Suppressor macrophage treated with lipopolysaccharide for 1 hour (primary cell): ENCODE measurements at regions not wholly inside any gene's neighbourhood (a gene's known extent, or its start where the extent isn't known, plus 50 kb on each side); places are given as distances from the start of the nearest gene placed in this dataset.

Experiments
- DNase-seq, 3 donors: peaks; one replicate each; pipeline ENCODE4 v3.0.0-alpha.2; 2020 to 2022

GRCh38 chr6:63371104-63371715, 51.4 kb upstream of the LGSN start:
- no peak for DNase-seq

GRCh38 chr6:63372951-63373533, 53.3 kb upstream of the LGSN start:
- no peak for DNase-seq

- DNase-seq = no peak
Measured at GRCh38 chr6:63389191-63389844, 69.5 kb upstream of the LGSN start.

- no peak for DNase-seq
Measured at GRCh38 chr6:63391203-63391970, 71.6 kb upstream of the LGSN start.

- DNase-seq = no peak
Measured at GRCh38 chr6:63392092-63392724, 72.4 kb upstream of the LGSN start.

GRCh38 chr6:63394656-63395308, 75.0 kb upstream of the LGSN start:
- DNase-seq = no peak

GRCh38 chr6:63395381-63395780, 75.6 kb upstream of the LGSN start:
- no peak for DNase-seq

GRCh38 chr6:63403725-63404124, 83.9 kb upstream of the LGSN start:
- DNase-seq = no peak

- DNase-seq = no peak
Measured at GRCh38 chr6:63410435-63411426, 90.9 kb upstream of the LGSN start.

- no peak for DNase-seq
Measured at GRCh38 chr6:63415286-63415685, 95.5 kb upstream of the LGSN start.

- peak; percentile 57 to 79 (median 62) for DNase-seq
Measured at GRCh38 chr6:63418741-63419140, 99.0 kb upstream of the LGSN start.

GRCh38 chr6:63424636-63425035, 104.9 kb upstream of the LGSN start:
- DNase-seq = no peak

GRCh38 chr6:63425493-63425892, 105.7 kb upstream of the LGSN start:
- no peak for DNase-seq

GRCh38 chr6:63426844-63427243, 107.1 kb upstream of the LGSN start:
- no peak for DNase-seq

- no peak for DNase-seq
Measured at GRCh38 chr6:63427951-63428350, 108.2 kb upstream of the LGSN start.

- DNase-seq = no peak
Measured at GRCh38 chr6:63430985-63431519, 111.3 kb upstream of the LGSN start.

- DNase-seq = no peak
Measured at GRCh38 chr6:63434943-63435342, 115.2 kb upstream of the LGSN start.

- no peak for DNase-seq
Measured at GRCh38 chr6:63436356-63436755, 116.6 kb upstream of the LGSN start.

- no peak for DNase-seq
Measured at GRCh38 chr6:63437058-63437457, 117.3 kb upstream of the LGSN start.

- DNase-seq = peak in 2 of 3 donors; percentile 11 to 34
Measured at GRCh38 chr6:63440057-63440456, 120.3 kb upstream of the LGSN start.

- no peak for DNase-seq
Measured at GRCh38 chr6:63440594-63440993, 120.8 kb upstream of the LGSN start.
